ENCODE measurements at regions not wholly inside any gene's neighbourhood (a gene's known extent, or its start where the extent isn't known, plus 50 kb on each side); places are given as distances from the start of the nearest gene placed in this dataset.

GRCh38 chr17:6231465-6231864, 161.3 kb downstream of the WSCD1 start:
- Mint-ChIP-seq H3K9me3 (no peaks in the 10 kb centered on the region), H3K4me1 (no peaks in the 10 kb centered on the region), H3K4me3 (no peak overlapping the region), H3K27me3 (ENCODE audit: low read depth) (peaks cover 3% of the 10 kb centered on the region), H3K27ac (ENCODE audit: unreplicated experiment) (no peak overlapping the region), H3K36me3 (ENCODE audit: low read depth) (no peaks in the 10 kb centered on the region)
- DNase-seq (ENCODE audit: low read depth, low spot score), result no peak
- TF ChIP-seq, protein P1, sequence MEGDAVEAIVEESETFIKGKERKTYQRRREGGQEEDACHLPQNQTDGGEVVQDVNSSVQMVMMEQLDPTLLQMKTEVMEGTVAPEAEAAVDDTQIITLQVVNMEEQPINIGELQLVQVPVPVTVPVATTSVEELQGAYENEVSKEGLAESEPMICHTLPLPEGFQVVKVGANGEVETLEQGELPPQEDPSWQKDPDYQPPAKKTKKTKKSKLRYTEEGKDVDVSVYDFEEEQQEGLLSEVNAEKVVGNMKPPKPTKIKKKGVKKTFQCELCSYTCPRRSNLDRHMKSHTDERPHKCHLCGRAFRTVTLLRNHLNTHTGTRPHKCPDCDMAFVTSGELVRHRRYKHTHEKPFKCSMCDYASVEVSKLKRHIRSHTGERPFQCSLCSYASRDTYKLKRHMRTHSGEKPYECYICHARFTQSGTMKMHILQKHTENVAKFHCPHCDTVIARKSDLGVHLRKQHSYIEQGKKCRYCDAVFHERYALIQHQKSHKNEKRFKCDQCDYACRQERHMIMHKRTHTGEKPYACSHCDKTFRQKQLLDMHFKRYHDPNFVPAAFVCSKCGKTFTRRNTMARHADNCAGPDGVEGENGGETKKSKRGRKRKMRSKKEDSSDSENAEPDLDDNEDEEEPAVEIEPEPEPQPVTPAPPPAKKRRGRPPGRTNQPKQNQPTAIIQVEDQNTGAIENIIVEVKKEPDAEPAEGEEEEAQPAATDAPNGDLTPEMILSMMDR (conservative IDR thresholded peaks at IDR 0.05), result no peak

- Mint-ChIP-seq H3K27ac (ENCODE audit: unreplicated experiment) (no peak overlapping the region), H3K4me3 (no peak overlapping the region), H3K4me1 (no peaks in the 10 kb centered on the region), H3K36me3 (ENCODE audit: low read depth) (peaks cover 7% of the 10 kb centered on the region), H3K27me3 (ENCODE audit: low read depth) (no peaks in the 10 kb centered on the region), H3K9me3 (peaks cover 6% of the 10 kb centered on the region)
- TF ChIP-seq, protein P1 (conservative IDR thresholded peaks at IDR 0.05), result no peak
- DNase-seq (ENCODE audit: low read depth, low spot score), result no peak
Observed at GRCh38 chr17:6218333-6218732, 148.2 kb downstream of the WSCD1 start.

- Mint-ChIP-seq H3K36me3 (ENCODE audit: low read depth) (no peaks in the 10 kb centered on the region), H3K4me3 (no peak overlapping the region)
Observed at GRCh38 chr17:6215071-6216035, 145.2 kb downstream of the WSCD1 start.

DNA sequence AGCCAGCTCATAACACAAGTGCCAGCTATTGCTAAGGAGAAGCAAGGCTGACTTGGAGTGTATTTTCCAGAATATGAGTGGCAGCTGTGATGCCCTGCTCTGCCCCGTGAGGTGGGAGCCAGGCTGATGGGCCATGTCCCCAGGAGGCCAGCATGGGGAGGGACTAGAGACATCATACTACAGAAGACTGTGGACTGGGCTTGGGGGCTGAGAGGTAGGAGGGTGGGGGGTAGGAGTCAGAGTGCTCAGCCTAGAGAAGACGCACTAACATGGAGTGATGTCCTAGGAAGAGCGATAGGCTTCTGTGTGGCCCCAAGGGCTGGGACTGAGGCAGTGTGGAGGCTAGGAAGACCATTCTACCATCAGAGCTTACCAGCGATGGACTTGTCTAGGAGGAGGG, 143.7 kb downstream of the WSCD1 start:
- DNase-seq (ENCODE audit: low read depth, low spot score), result no peak
- Mint-ChIP-seq H3K4me1 (no peaks in the 10 kb centered on the region), H3K4me3 (no peak overlapping the region), H3K27ac (ENCODE audit: unreplicated experiment) (no peak overlapping the region), H3K36me3 (ENCODE audit: low read depth) (no peaks in the 10 kb centered on the region), H3K9me3 (no peaks in the 10 kb centered on the region), H3K27me3 (ENCODE audit: low read depth) (no peaks in the 10 kb centered on the region)
- TF ChIP-seq, protein P1 (conservative IDR thresholded peaks at IDR 0.05), result no peak

More at GRCh38 chr17:6215071-6216035, 145.2 kb downstream of the WSCD1 start:
- TF ChIP-seq, protein P1 (conservative IDR thresholded peaks at IDR 0.05), result no peak
- H3K27me3 Mint-ChIP-seq (ENCODE audit: low read depth), result no peaks in the 10 kb centered on the region
- H3K9me3 Mint-ChIP-seq, result no peaks in the 10 kb centered on the region
- H3K27ac Mint-ChIP-seq (ENCODE audit: unreplicated experiment), result no peak overlapping the region
- DNase-seq (ENCODE audit: low read depth, low spot score), result no peak
- H3K4me1 Mint-ChIP-seq, result no peaks in the 10 kb centered on the region

GRCh38 chr17:6212766-6213165, 142.6 kb downstream of the WSCD1 start:
- Mint-ChIP-seq H3K4me1 (no peaks in the 10 kb centered on the region), H3K27ac (ENCODE audit: unreplicated experiment) (no peak overlapping the region), H3K4me3 (no peak overlapping the region), H3K27me3 (ENCODE audit: low read depth) (no peaks in the 10 kb centered on the region), H3K9me3 (no peaks in the 10 kb centered on the region), H3K36me3 (ENCODE audit: low read depth) (no peaks in the 10 kb centered on the region)
- TF ChIP-seq, protein P1 (conservative IDR thresholded peaks at IDR 0.05), result no peak
- no peak for DNase-seq (ENCODE audit: low read depth, low spot score)
